Astrocyte (in vitro differentiated cells and primary cell): ENCODE measurements at regions not wholly inside any gene's neighbourhood (a gene's known extent, or its start where the extent isn't known, plus 50 kb on each side); places are given as distances from the start of the nearest gene placed in this dataset.

Experiments used
- EZH2 ChIP-seq: IDR thresholded peaks from 2 replicates; pipeline ENCODE4 v1.6.1; 2012; ENCODE audit warnings: mild to moderate bottlenecking, low read length, inconsistent platforms; ENCODE audit not compliant: insufficient read depth
- TF ChIP-seq, protein P1 (sequence below): IDR thresholded peaks from 2 replicates; pipeline ENCODE4 v1.5.1; 2011; ENCODE audit warnings: low read depth, mild to moderate bottlenecking, inconsistent platforms, low read length, moderate library complexity; ENCODE audit not compliant: insufficient read depth

GRCh38 chr21:35686156-35686555 lies 374.2 kb downstream of the SETD4 start:
- TF ChIP-seq, protein P1, sequence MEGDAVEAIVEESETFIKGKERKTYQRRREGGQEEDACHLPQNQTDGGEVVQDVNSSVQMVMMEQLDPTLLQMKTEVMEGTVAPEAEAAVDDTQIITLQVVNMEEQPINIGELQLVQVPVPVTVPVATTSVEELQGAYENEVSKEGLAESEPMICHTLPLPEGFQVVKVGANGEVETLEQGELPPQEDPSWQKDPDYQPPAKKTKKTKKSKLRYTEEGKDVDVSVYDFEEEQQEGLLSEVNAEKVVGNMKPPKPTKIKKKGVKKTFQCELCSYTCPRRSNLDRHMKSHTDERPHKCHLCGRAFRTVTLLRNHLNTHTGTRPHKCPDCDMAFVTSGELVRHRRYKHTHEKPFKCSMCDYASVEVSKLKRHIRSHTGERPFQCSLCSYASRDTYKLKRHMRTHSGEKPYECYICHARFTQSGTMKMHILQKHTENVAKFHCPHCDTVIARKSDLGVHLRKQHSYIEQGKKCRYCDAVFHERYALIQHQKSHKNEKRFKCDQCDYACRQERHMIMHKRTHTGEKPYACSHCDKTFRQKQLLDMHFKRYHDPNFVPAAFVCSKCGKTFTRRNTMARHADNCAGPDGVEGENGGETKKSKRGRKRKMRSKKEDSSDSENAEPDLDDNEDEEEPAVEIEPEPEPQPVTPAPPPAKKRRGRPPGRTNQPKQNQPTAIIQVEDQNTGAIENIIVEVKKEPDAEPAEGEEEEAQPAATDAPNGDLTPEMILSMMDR: no peak
- no peak for TF ChIP-seq EZH2
